ENCODE measurements at regions not wholly inside any gene's neighbourhood (a gene's known extent, or its start where the extent isn't known, plus 50 kb on each side); places are given as distances from the start of the nearest gene placed in this dataset.

DNA sequence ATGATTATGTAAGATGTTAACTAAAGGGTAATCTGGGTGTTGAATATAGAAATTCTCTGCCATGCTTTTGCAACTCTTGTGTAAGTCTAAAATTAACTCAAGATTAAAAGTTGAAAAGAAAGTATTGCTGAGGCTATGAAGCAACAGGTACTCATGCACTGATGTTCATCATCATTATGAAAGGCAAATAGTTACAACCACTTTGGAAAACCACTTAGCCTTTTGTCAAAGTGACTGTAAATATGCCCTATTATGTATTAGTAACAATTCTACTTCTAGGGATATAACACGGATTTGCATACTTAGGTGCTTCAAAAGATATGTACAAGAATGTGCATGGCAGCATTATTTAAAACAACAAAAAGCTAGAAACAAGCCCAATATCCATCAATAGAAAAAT lies 227.8 kb upstream of the CXXC4 start:
- TF ChIP-seq EED (IDR thresholded peaks at IDR 0.05; ENCODE audit: low read depth) (no peak), POLR2AphosphoS5 (IDR thresholded peaks at IDR 0.05; ENCODE audit: low read length) (no peak), ZNF384 (IDR thresholded peaks at IDR 0.05; ENCODE audit: borderline replicate concordance, low read depth, low read length) (no peak), SRF (IDR thresholded peaks at IDR 0.05; ENCODE audit: low read depth in 2 of 2, low read length in 2 of 2) (no peak), STAT3 (IDR thresholded peaks at IDR 0.05; ENCODE audit: low read depth, low read length) (no peak), SPI1 (IDR thresholded peaks at IDR 0.05; ENCODE audit: borderline replicate concordance, insufficient read depth, low read depth, low read length) (no peak), TAF1 (IDR thresholded peaks at IDR 0.05; ENCODE audit: borderline replicate concordance, low read depth, low read length) (no peak), SMAD1 (IDR thresholded peaks at IDR 0.05; ENCODE audit: low read depth, partially characterized antibody) (no peak), RFX5 (IDR thresholded peaks at IDR 0.05; ENCODE audit: low read depth, low read length) (no peak)
- TF ChIP-seq, protein P1, sequence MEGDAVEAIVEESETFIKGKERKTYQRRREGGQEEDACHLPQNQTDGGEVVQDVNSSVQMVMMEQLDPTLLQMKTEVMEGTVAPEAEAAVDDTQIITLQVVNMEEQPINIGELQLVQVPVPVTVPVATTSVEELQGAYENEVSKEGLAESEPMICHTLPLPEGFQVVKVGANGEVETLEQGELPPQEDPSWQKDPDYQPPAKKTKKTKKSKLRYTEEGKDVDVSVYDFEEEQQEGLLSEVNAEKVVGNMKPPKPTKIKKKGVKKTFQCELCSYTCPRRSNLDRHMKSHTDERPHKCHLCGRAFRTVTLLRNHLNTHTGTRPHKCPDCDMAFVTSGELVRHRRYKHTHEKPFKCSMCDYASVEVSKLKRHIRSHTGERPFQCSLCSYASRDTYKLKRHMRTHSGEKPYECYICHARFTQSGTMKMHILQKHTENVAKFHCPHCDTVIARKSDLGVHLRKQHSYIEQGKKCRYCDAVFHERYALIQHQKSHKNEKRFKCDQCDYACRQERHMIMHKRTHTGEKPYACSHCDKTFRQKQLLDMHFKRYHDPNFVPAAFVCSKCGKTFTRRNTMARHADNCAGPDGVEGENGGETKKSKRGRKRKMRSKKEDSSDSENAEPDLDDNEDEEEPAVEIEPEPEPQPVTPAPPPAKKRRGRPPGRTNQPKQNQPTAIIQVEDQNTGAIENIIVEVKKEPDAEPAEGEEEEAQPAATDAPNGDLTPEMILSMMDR (IDR thresholded peaks at IDR 0.05 in 2 of 3, conservative IDR thresholded peaks at IDR 0.05 in 1 of 3; ENCODE audit: control insufficient read depth in 2 of 3, extremely low read depth in 1 of 3, insufficient read depth in 1 of 3, low read depth in 3 of 3, low read length in 3 of 3) = no peak
- TF ChIP-seq, protein P2, sequence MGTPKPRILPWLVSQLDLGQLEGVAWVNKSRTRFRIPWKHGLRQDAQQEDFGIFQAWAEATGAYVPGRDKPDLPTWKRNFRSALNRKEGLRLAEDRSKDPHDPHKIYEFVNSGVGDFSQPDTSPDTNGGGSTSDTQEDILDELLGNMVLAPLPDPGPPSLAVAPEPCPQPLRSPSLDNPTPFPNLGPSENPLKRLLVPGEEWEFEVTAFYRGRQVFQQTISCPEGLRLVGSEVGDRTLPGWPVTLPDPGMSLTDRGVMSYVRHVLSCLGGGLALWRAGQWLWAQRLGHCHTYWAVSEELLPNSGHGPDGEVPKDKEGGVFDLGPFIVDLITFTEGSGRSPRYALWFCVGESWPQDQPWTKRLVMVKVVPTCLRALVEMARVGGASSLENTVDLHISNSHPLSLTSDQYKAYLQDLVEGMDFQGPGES (IDR thresholded peaks at IDR 0.05) = no peak

Measured in GM12878 (cell line).